Astrocyte of the hippocampus (primary cell): ENCODE measurements at regions not wholly inside any gene's neighbourhood (a gene's known extent, or its start where the extent isn't known, plus 50 kb on each side); places are given as distances from the start of the nearest gene placed in this dataset.
A peak's percentile ranks its signal among the peaks of the same experiment; 100 is the strongest.

ENCODE experiments used
- DNase-seq: peaks from one replicate; pipeline ENCODE4 v3.0.0; 2011; ENCODE audit warnings: low read depth, low spot score

DNA sequence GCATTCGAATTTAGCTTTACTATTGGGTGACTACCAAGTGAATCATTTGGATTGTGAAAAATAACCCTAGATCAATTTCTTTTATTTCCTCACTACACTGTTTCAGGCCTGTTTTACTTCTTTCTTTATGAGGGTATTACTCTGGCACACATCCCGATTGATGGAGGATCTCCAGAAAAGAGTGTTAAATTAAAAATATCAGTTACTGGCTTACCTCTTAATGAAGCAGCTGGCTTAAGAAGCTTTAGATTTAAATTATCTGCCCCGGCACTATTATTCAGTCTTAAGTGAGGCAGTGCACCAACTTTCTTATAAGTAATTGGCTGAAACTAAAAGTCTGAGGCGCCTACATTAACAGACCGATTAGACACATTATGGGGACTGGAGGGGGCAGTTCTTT, 1097.4 kb downstream of the TTLL7 start:
- DNase-seq, result no peak

- no peak for DNase-seq
These were observed 1097.8 kb downstream of the TTLL7 start for GRCh38 chr1:82901118-82901517.

DNA sequence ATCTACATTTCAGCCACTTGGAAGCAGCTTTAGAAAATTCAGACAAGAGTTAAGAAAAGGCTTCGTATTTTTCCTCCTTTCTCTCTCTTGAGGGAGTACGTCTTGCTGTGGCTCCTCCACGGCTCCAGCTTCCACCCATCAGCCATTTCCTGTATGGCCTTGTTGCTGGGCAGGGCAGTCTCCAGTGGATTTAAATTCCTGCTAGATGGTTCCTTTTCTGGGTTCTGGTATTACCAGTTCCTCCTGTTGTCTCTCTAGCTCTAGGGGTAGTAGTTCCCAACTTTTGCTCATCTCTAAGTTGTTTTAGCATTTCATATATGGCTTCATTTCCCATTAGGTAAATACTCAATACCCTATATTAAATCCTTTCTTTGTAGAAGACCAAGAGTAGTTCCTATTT, 1098.3 kb downstream of the ADGRL2 start:
- no peak for DNase-seq

- no peak for DNase-seq
These were observed 1096.8 kb downstream of the ADGRL2 start for GRCh38 chr1:82897549-82897948.

DNA sequence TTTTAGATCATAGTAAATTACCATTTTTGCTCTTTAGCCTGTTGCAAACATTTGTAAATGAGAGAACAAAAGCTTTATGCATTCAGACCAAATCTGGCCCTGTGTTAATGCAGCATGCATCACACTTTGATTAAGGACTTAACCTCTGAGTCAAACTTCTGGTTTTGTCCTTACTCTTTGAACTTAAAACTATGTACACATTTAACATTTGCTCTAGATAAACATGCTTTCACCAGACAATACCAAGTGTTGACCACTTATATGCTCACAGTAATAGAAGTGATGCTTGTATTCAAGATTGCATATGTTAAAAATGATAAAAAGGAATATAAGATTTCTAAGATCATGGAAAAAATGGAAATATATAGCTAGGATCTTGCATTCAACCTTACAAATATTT, 1095.3 kb downstream of the ADGRL2 start:
- no peak for DNase-seq

GRCh38 chr1:82894635-82895034, 1093.9 kb downstream of the ADGRL2 start:
- no peak for DNase-seq

- no peak for DNase-seq
These were observed 1093.2 kb downstream of the ADGRL2 start for GRCh38 chr1:82893712-82894470.

DNA sequence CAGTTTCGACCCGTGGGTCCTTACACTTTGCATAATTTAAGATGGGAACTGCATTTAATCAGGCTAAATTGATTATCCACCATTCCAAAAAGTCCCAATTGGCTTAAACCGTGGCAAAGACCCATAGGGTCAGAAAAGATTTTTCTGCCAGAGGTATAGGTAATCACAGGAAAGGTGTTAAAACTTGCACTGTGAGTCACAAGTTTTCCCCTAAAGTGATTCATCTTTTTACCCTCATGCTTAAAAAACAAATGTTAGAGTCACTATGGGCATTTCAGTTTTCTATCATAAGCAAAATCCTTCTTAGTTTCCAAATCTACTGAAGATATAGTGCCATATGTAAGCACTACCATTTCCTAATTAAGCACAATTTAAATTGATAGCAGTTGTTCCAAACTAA, 1079.8 kb downstream of the ADGRL2 start:
- no peak for DNase-seq

DNA sequence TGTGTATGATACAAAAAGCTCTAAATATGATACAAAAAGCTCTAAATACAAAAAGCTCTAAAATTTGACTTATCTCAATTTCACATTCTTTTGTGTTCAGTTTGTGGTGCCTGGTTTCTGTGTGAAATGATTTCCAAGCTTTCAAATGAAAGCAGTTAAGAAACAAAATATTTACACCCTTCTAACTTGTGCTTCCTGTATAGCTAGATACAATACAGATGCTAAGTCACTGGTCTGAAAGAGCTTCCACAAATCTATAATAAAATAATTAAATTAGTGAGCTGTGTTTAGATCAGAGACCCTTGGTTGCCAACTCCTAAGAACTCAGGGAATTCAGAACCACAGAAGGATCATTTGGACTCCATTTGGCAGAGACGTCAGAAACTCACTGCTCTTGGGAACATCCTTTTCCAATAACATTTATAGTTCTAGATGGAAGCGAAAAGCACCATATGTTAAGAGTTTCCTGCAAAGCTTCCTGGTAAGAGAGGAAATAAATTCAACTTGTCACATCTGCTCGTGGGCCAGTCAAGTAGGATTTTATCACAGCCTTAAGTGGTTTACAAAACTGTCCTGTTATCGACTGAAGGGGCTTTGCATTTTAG, 1079.1 kb downstream of the ADGRL2 start:
- no peak for DNase-seq

GRCh38 chr1:82875170-82875569, 1074.4 kb downstream of the ADGRL2 start:
- no peak for DNase-seq

GRCh38 chr1:82874041-82874440, 1073.3 kb downstream of the ADGRL2 start:
- DNase-seq, result no peak

DNA sequence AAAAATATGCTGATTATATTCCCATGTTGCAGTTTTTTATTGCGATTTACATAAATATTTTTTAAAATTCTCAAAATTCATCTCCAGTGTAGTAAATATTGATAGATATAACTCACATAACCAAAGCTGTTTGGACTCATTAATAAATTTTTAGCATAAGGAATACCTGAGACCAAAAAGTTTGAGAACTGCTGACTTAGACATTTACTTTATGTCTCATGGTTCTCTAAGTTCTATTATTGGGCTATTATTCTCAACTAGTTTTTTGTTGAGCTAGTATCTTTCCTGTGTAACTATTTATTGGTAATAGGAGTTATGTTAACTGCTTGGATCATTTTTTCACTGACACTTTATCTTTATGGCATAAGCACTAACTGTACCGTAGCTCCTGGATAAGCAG, 1069.6 kb downstream of the ADGRL2 start:
- DNase-seq, result no peak

- DNase-seq, result peak; percentile 5
These were observed 1067.0 kb downstream of the ADGRL2 start for GRCh38 chr1:82867781-82868180.

- DNase-seq, result no peak
These were observed 1061.0 kb downstream of the ADGRL2 start for GRCh38 chr1:82861749-82862148.

DNA sequence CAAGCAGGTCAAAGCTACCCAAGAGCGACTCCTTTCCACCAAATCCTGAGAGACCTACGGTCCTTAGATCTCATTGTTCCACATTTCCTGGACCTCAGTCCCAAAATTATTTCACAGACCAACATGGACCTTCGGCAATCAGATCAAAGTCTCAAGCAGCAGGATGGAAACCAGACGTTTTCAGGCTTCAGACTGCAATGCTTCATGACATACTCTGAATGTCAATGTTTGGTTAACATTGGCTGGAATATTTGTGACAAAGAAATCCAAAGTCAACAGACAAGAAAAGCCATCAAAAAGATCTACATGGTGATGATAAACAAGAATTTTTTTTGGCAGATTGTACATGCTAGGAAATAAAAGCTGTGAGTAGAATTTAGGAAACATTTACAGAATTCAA, 1057.3 kb downstream of the ADGRL2 start:
- DNase-seq, result no peak

DNA sequence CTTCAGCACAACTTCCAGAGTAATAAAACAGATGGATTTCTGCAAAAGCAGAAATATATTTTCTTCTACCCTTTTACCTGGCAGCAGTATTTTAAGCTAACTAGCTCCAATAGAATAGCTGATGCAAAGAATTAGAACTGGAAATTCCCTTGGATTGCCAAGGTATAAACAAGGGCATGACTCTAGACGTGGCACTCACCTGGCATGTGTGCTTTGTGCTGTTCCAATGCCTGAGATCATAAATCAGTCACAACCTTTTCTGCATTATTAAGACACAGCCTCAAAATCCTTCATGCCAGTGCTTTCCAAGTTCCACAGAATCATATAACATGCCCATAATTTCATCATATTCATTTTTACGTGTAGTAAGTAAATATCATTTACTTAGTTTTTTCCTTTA, 1048.7 kb downstream of the ADGRL2 start:
- no peak for DNase-seq

DNA sequence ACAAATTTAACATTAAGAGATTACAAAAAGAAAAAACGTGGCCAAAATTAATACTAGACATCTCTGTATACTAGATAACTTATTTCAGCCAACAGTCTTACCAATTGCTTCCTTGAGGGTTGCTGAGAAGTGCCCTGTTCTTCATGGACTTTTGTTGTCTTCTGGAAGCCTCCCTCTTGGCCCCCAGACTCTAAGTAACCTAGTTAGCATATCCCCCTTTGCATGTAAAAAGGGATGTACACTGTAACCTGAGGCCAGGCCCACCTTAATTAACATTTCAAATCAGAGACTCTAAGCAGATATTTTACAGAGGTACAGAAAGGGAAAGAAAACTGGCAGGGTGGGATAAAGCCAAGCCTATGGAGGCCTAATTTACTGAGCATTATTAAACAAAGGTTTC, 1047.3 kb downstream of the ADGRL2 start:
- no peak for DNase-seq

- DNase-seq, result no peak
These were observed 1045.1 kb downstream of the ADGRL2 start for GRCh38 chr1:82845866-82846265.

- DNase-seq, result no peak
These were observed 1044.4 kb downstream of the ADGRL2 start for GRCh38 chr1:82844911-82845827.

DNA sequence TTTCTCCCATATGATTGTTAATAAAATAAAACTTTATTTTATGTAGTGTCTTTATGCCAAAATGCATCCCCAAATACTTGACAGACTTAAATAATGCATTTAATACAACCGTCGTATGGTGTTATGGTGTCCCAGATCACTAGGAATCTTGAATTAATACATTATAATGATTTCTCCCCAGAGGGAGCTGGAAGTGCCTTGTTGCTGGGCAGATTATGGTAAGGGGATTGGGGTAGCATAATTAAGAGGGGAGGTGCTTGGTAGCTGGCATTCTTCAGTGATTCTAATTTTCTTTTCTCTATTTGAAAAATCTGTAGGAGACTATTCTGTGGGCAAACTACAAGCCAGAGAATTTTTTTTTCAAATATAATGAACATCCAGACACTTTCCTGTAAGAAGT, 1043.7 kb downstream of the ADGRL2 start:
- no peak for DNase-seq

DNA sequence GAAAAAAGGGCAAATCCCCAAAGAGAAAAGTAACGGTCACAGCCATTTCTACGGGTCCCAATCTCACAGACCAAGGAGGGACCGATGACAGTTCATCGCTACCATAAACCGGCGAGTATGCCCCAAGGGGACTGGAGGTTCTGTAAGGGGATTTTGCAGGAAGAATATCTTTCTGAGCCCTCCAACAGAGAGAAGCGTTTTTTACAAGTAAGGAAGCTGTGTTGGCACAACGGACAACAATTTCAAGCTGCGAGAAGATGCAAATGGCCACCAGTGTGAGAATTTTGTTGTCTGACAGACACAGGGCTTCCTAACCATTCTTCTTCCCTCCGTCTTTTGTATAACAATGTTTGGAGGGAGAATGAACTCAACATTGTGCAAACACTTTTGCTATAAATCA, 1043.1 kb downstream of the ADGRL2 start:
- DNase-seq, result no peak

DNA sequence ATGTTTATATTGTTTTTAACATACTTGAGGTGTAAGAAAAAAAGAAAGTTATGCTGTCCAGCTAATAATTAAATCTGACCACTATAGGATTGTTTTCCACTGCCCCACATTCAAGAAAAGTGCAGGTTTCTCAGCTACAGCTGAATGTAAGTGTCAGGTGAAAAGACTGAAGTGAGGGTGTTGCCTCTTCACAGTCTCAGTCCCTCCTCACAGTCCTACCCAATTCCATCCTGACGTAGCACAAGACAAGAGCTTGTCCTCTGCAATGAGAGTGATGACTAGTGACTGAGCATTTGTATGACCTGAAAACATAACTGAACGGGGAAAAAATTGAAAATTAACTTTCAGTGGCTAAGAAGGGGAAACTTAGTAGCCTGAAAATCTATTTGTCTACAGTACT, 1039.5 kb downstream of the ADGRL2 start:
- DNase-seq, result no peak
